Thoracic aorta (tissue), 2 donors: ENCODE measurements at regions not wholly inside any gene's neighbourhood (a gene's known extent, or its start where the extent isn't known, plus 50 kb on each side); places are given as distances from the start of the nearest gene placed in this dataset.

Experiments
- ATAC-seq: fragments of 150-250 bp; one replicate; pipeline ENCODE4 v1.8.0; 2017; ENCODE audit warnings: low read depth; ENCODE audit not compliant: insufficient number of reproducible peaks, low FRiP score
- DNase-seq: peaks from one replicate; pipeline ENCODE4 v3.0.0-alpha.2; 2020; ENCODE audit warnings: low spot score
- H3K27ac ChIP-seq, 2 donors: fragments of 200-600 bp; sonication (generic); 1 replicate in 1 of 2; 2 replicates in 1 of 2; pipeline ENCODE4 v1.5.1; 2016; ENCODE audit warnings: mild to moderate bottlenecking in 2 of 2, moderate library complexity in 2 of 2
- H3K27me3 ChIP-seq: fragments of 200-600 bp; sonication (generic); replicated peaks from 2 replicates; pipeline ENCODE4 v1.6.0; 2016; ENCODE audit warnings: mild to moderate bottlenecking; ENCODE audit not compliant: insufficient read depth
- H3K36me3 ChIP-seq: fragments of 200-600 bp; sonication (generic); one replicate; pipeline ENCODE4 v1.5.1; 2016
- H3K4me1 ChIP-seq, 2 donors: fragments of 200-600 bp; sonication (generic); 1 replicate in 1 of 2; 2 replicates in 1 of 2; pipeline versions ENCODE4 v1.5.1 to v1.6.0; 2016; ENCODE audit warnings: low read depth in 2 of 2, mild to moderate bottlenecking in 1 of 2; ENCODE audit not compliant: control insufficient read depth in 1 of 2
- H3K4me3 ChIP-seq: fragments of 200-600 bp; sonication (generic); 2 replicates; pipeline ENCODE4 v1.5.1; 2016; ENCODE audit warnings: mild to moderate bottlenecking
- H3K9me3 ChIP-seq: fragments of 200-600 bp; sonication (generic); 2 replicates; pipeline ENCODE4 v1.5.1; 2016
- CTCF ChIP-seq: fragments of 200-600 bp; sonication (generic); IDR thresholded peaks from one replicate; pipeline ENCODE4 v1.5.1; 2019; ENCODE audit warnings: antibody characterized with exemption

GRCh38 chr2:221197225-221197856 is 374.8 kb downstream of the EPHA4 start:
- Histone ChIP-seq H3K4me3 (no peak overlapping the region), H3K27me3 (no peaks in the 10 kb centered on the region), H3K4me1 (no peaks in the 10 kb centered on the region), H3K27ac (no peak overlapping the region), H3K9me3 (no peaks in the 10 kb centered on the region), H3K36me3 (no peaks in the 10 kb centered on the region)
- no peak for ATAC-seq
- DNase-seq, result no peak
- TF ChIP-seq CTCF, result no peak

GRCh38 chr2:221198309-221198708 is 373.8 kb downstream of the EPHA4 start:
- ATAC-seq, result no peak
- TF ChIP-seq CTCF, result no peak
- DNase-seq, result no peak

GRCh38 chr2:221200184-221200839 is 371.8 kb downstream of the EPHA4 start:
- Histone ChIP-seq H3K9me3 (no peaks in the 10 kb centered on the region), H3K27me3 (no peaks in the 10 kb centered on the region), H3K4me3 (no peak overlapping the region), H3K27ac (no peak overlapping the region), H3K4me1 (no peaks in the 10 kb centered on the region), H3K36me3 (no peaks in the 10 kb centered on the region)
- no peak for TF ChIP-seq CTCF
- ATAC-seq (no peak), DNase-seq (no peak)

More at GRCh38 chr2:221198309-221198708, 373.8 kb downstream of the EPHA4 start:
- Histone ChIP-seq H3K4me1 (no peaks in the 10 kb centered on the region), H3K9me3 (no peaks in the 10 kb centered on the region), H3K27me3 (no peaks in the 10 kb centered on the region), H3K27ac (no peak overlapping the region), H3K36me3 (no peaks in the 10 kb centered on the region), H3K4me3 (no peak overlapping the region)

- H3K4me3 ChIP-seq, result no peak overlapping the region
- no peak overlapping the region for H3K27ac ChIP-seq
- no peaks in the 10 kb centered on the region for H3K27me3 ChIP-seq
- no peaks in the 10 kb centered on the region for H3K4me1 ChIP-seq
- DNase-seq (no peak), ATAC-seq (no peak)
- H3K9me3 ChIP-seq, result no peaks in the 10 kb centered on the region
- H3K36me3 ChIP-seq, result no peaks in the 10 kb centered on the region
- TF ChIP-seq CTCF, result no peak
Observed at GRCh38 chr2:221202431-221202830, 369.7 kb downstream of the EPHA4 start.

- DNase-seq (no peak), ATAC-seq (no peak)
- Histone ChIP-seq H3K27me3 (no peaks in the 10 kb centered on the region), H3K9me3 (no peaks in the 10 kb centered on the region), H3K4me1 (no peaks in the 10 kb centered on the region), H3K4me3 (no peak overlapping the region), H3K36me3 (no peaks in the 10 kb centered on the region), H3K27ac (no peak overlapping the region)
- no peak for TF ChIP-seq CTCF
Observed at GRCh38 chr2:221203125-221203524, 369.0 kb downstream of the EPHA4 start.
